Endothelial cell of umbilical vein (primary cell): ENCODE measurements at regions not wholly inside any gene's neighbourhood (a gene's known extent, or its start where the extent isn't known, plus 50 kb on each side); places are given as distances from the start of the nearest gene placed in this dataset.

Experiments
- CTCF ChIP-seq, 2 donors: IDR thresholded peaks; 1 replicate in 1 of 2; 2 replicates in 1 of 2; pipeline ENCODE4 v1.5.1; 2011; ENCODE audit warnings: low read length in 2 of 2, mild to moderate bottlenecking in 2 of 2, moderate library complexity in 2 of 2, control low read depth in 1 of 2, inconsistent platforms in 1 of 2, low read depth in 1 of 2; ENCODE audit not compliant: insufficient read depth in 1 of 2; ENCODE audit errors: extremely low read depth in 1 of 2
- JUN ChIP-seq: IDR thresholded peaks from 2 replicates; pipeline ENCODE4 v1.6.1; 2011; ENCODE audit warnings: borderline replicate concordance, low read depth; ENCODE audit not compliant: insufficient read length, insufficient read depth
- MAX ChIP-seq: IDR thresholded peaks from 2 replicates; pipeline ENCODE4 v1.6.1; 2011; ENCODE audit not compliant: insufficient read depth, insufficient read length
- MYC ChIP-seq: IDR thresholded peaks from one replicate; pipeline ENCODE4 v1.6.1; 2011; ENCODE audit warnings: mild to moderate bottlenecking, low read depth, low read length

DNA sequence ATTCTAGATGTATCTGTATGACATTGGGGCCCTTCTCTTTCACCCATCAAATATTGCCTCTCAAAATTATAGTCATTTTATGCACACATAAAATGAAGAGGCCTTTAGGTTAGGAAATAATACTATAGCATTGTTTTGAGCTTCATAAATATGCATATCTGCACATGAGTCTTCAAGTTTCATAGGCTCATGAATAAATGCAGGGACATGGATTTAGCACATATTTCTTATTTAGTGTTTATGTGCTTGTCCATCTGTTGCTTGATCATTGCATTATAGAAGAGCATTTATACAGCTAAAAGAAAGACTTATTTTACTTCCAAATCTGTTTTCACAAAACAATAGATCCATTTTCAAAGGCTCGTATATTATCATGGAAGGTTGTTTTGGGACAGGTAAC lies 455.8 kb downstream of the EPM2A start:
- TF ChIP-seq MAX (no peak), CTCF (IDR thresholded peaks at IDR 0.05; ENCODE audit: extremely low read depth in 1 of 2, insufficient read depth in 1 of 2, low read depth in 1 of 2, low read length in 2 of 2) (no peak), MYC (no peak), JUN (no peak)
